HG03280 (cell line): ENCODE measurements at regions not wholly inside any gene's neighbourhood (a gene's known extent, or its start where the extent isn't known, plus 50 kb on each side); places are given as distances from the start of the nearest gene placed in this dataset.

Experiments
- ATAC-seq: cut with Tn5 transposase; IDR thresholded peaks from one replicate; pipeline ENCODE4 v1.9.1; 2021; ENCODE audit warnings: mild to moderate bottlenecking, moderate library complexity; ENCODE audit not compliant: unreplicated experiment

GRCh38 chr12:115763376-115763775 lies 514.1 kb downstream of the MED13L start:
- ATAC-seq: no peak

GRCh38 chr12:115762936-115763335 lies 514.6 kb downstream of the MED13L start:
- ATAC-seq: no peak

- no peak for ATAC-seq
Observed at GRCh38 chr12:115761784-115762183, 515.7 kb downstream of the MED13L start.

- no peak for ATAC-seq
Observed at GRCh38 chr12:115760231-115760630, 517.3 kb downstream of the MED13L start.

GRCh38 chr12:115758877-115759620 lies 518.4 kb downstream of the MED13L start:
- no peak for ATAC-seq

GRCh38 chr12:115758183-115758582 lies 519.3 kb downstream of the MED13L start:
- ATAC-seq: no peak

- ATAC-seq: no peak
Observed at GRCh38 chr12:115756804-115757203, 520.7 kb downstream of the MED13L start.

- no peak for ATAC-seq
Observed at GRCh38 chr12:115756271-115756670, 521.2 kb downstream of the MED13L start.

GRCh38 chr12:115755725-115756085 lies 521.8 kb downstream of the MED13L start:
- no peak for ATAC-seq

GRCh38 chr12:115755061-115755724 lies 522.3 kb downstream of the MED13L start:
- ATAC-seq: no peak

GRCh38 chr12:115752913-115753726 lies 524.4 kb downstream of the MED13L start:
- ATAC-seq: no peak

GRCh38 chr12:115752156-115752555 lies 525.3 kb downstream of the MED13L start:
- ATAC-seq: no peak

GRCh38 chr12:115750340-115750739 lies 527.2 kb downstream of the MED13L start:
- no peak for ATAC-seq

GRCh38 chr12:115749071-115749841 lies 528.2 kb downstream of the MED13L start:
- ATAC-seq: no peak

- no peak for ATAC-seq
Observed at GRCh38 chr12:115740586-115741155, 536.8 kb downstream of the MED13L start.

GRCh38 chr12:115737895-115738294 lies 539.6 kb downstream of the MED13L start:
- ATAC-seq: no peak

- ATAC-seq: no peak
Observed at GRCh38 chr12:115736360-115736759, 541.1 kb downstream of the MED13L start.

- ATAC-seq: no peak
Observed at GRCh38 chr12:115730975-115731541, 546.4 kb downstream of the MED13L start.

- ATAC-seq: no peak
Observed at GRCh38 chr12:115726691-115727090, 550.8 kb downstream of the MED13L start.

GRCh38 chr12:115722181-115722580 lies 555.3 kb downstream of the MED13L start:
- ATAC-seq: no peak
